ENCODE measurements at regions not wholly inside any gene's neighbourhood (a gene's known extent, or its start where the extent isn't known, plus 50 kb on each side); places are given as distances from the start of the nearest gene placed in this dataset.
"Not testable (repeated sequence)": the region's sequence is repeated elsewhere in the genome, so short reads cannot be mapped to it uniquely, and the experiment has no call there.

DNA sequence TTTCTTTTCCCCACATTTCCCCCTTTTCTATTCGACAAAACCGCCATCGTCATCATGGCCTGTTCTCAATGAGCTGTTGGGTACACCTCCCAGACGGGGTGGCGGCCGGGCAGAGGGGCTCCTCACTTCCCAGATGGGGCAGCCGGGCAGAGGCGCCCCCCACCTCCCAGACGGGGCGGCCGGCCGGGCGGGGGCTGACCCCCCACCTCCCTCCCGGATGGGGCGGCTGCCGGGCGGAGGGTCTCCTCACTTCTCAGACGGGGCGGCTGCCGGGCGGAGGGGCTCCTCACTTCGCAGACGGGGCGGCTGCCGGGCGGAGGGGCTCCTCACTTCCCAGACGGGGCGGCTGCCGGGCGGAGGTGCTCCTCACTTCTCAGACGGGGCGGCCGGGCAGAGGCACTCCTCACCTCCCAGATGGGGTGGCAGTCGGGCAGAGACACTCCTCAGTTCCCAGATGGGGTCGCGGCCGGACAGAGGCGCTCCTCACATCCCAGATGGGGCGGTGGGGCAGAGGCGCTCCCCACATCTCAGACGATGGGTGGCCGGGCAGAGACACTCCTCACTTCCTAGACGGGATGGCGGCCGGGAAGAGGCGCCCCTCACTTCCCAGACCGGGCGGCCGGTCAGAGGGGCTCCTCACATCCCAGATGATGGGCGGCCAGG lies 78.2 kb downstream of the MAT2B start:
- TF ChIP-seq, protein P1, sequence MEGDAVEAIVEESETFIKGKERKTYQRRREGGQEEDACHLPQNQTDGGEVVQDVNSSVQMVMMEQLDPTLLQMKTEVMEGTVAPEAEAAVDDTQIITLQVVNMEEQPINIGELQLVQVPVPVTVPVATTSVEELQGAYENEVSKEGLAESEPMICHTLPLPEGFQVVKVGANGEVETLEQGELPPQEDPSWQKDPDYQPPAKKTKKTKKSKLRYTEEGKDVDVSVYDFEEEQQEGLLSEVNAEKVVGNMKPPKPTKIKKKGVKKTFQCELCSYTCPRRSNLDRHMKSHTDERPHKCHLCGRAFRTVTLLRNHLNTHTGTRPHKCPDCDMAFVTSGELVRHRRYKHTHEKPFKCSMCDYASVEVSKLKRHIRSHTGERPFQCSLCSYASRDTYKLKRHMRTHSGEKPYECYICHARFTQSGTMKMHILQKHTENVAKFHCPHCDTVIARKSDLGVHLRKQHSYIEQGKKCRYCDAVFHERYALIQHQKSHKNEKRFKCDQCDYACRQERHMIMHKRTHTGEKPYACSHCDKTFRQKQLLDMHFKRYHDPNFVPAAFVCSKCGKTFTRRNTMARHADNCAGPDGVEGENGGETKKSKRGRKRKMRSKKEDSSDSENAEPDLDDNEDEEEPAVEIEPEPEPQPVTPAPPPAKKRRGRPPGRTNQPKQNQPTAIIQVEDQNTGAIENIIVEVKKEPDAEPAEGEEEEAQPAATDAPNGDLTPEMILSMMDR (IDR thresholded peaks at IDR 0.05) = not testable (repeated sequence)
- not testable (repeated sequence) for TF ChIP-seq POLR2A (IDR thresholded peaks at IDR 0.05)
